HL-60 (cell line): ENCODE measurements at regions not wholly inside any gene's neighbourhood (a gene's known extent, or its start where the extent isn't known, plus 50 kb on each side); places are given as distances from the start of the nearest gene placed in this dataset.

Source experiments
- GABPA ChIP-seq: IDR thresholded peaks from 2 replicates; pipeline ENCODE4 v1.6.1; 2012; ENCODE audit warnings: low read depth
- POLR2AphosphoS5 ChIP-seq: IDR thresholded peaks from 2 replicates; pipeline ENCODE4 v1.6.1; 2012; ENCODE audit warnings: low read depth
- SPI1 ChIP-seq: IDR thresholded peaks from 2 replicates; pipeline ENCODE4 v1.6.1; 2012; ENCODE audit warnings: low read depth, mild to moderate bottlenecking, borderline replicate concordance
- TF ChIP-seq, protein P1 (sequence below): IDR thresholded peaks from one replicate; pipeline ENCODE4 v1.5.1; 2011; ENCODE audit warnings: low read length, control low read depth, inconsistent platforms; ENCODE audit not compliant: insufficient read depth
- TF ChIP-seq, protein P2 (sequence below): IDR thresholded peaks from 2 replicates; pipeline ENCODE4 v1.6.1; 2012; ENCODE audit warnings: low read depth; ENCODE audit not compliant: insufficient replicate concordance

DNA sequence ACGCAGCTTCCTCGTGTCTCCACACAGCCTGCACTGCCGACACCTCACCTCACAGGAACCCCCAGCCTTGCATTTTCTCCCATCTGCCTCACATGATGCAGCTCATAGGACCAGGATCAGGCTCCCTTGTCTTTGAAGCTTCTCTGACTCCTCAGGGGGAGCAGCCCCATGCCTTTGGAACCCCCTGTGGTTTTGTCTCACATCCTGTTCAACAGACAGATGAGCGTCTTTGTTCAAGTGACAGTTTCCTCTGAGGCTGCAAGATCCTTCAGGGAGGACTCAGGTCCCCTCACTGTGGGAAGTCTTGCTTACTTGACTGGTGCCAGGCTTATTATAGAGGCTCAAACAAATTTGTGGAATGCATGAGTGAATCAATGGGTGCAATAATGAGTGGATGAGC lies 667.1 kb downstream of the INHBA start:
- TF ChIP-seq GABPA (no peak), POLR2AphosphoS5 (no peak), SPI1 (no peak)
- TF ChIP-seq, protein P1, sequence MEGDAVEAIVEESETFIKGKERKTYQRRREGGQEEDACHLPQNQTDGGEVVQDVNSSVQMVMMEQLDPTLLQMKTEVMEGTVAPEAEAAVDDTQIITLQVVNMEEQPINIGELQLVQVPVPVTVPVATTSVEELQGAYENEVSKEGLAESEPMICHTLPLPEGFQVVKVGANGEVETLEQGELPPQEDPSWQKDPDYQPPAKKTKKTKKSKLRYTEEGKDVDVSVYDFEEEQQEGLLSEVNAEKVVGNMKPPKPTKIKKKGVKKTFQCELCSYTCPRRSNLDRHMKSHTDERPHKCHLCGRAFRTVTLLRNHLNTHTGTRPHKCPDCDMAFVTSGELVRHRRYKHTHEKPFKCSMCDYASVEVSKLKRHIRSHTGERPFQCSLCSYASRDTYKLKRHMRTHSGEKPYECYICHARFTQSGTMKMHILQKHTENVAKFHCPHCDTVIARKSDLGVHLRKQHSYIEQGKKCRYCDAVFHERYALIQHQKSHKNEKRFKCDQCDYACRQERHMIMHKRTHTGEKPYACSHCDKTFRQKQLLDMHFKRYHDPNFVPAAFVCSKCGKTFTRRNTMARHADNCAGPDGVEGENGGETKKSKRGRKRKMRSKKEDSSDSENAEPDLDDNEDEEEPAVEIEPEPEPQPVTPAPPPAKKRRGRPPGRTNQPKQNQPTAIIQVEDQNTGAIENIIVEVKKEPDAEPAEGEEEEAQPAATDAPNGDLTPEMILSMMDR = no peak
- TF ChIP-seq, protein P2, sequence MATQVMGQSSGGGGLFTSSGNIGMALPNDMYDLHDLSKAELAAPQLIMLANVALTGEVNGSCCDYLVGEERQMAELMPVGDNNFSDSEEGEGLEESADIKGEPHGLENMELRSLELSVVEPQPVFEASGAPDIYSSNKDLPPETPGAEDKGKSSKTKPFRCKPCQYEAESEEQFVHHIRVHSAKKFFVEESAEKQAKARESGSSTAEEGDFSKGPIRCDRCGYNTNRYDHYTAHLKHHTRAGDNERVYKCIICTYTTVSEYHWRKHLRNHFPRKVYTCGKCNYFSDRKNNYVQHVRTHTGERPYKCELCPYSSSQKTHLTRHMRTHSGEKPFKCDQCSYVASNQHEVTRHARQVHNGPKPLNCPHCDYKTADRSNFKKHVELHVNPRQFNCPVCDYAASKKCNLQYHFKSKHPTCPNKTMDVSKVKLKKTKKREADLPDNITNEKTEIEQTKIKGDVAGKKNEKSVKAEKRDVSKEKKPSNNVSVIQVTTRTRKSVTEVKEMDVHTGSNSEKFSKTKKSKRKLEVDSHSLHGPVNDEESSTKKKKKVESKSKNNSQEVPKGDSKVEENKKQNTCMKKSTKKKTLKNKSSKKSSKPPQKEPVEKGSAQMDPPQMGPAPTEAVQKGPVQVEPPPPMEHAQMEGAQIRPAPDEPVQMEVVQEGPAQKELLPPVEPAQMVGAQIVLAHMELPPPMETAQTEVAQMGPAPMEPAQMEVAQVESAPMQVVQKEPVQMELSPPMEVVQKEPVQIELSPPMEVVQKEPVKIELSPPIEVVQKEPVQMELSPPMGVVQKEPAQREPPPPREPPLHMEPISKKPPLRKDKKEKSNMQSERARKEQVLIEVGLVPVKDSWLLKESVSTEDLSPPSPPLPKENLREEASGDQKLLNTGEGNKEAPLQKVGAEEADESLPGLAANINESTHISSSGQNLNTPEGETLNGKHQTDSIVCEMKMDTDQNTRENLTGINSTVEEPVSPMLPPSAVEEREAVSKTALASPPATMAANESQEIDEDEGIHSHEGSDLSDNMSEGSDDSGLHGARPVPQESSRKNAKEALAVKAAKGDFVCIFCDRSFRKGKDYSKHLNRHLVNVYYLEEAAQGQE = no peak
